Mesenchymal stem cell (in vitro differentiated cells and primary cell): ENCODE measurements at regions not wholly inside any gene's neighbourhood (a gene's known extent, or its start where the extent isn't known, plus 50 kb on each side); places are given as distances from the start of the nearest gene placed in this dataset.

Experiments
- DNase-seq: peaks from one replicate; pipeline ENCODE4 v3.0.0-alpha.2; 2013
- H2AFZ ChIP-seq: one replicate; pipeline ENCODE4 v1.6.1; 2013; ENCODE audit warnings: low read depth, mild to moderate bottlenecking, control low read depth, inconsistent platforms, low read length, moderate library complexity
- H2AK5ac ChIP-seq: 2 replicates; pipeline ENCODE4 v1.6.1; 2013; ENCODE audit warnings: low read length, moderate library complexity, mild to moderate bottlenecking, inconsistent platforms; ENCODE audit not compliant: severe bottlenecking
- H2BK120ac ChIP-seq: one replicate; pipeline ENCODE4 v1.6.1; 2013; ENCODE audit warnings: low read depth, mild to moderate bottlenecking, inconsistent platforms, low read length, moderate library complexity
- H2BK12ac ChIP-seq, 2 experiments: one replicate each; pipeline ENCODE4 v1.6.1; 2013; ENCODE audit warnings: inconsistent platforms in 2 of 2, low read length in 2 of 2, mild to moderate bottlenecking in 2 of 2, moderate library complexity in 2 of 2, control low read depth in 1 of 2
- H2BK15ac ChIP-seq: one replicate; pipeline ENCODE4 v1.6.1; 2013; ENCODE audit warnings: mild to moderate bottlenecking, low read depth, inconsistent platforms; ENCODE audit not compliant: poor library complexity, severe bottlenecking
- H2BK5ac ChIP-seq: 2 replicates; pipeline ENCODE4 v1.6.1; 2013; ENCODE audit warnings: low read depth, mild to moderate bottlenecking, low read length, control low read depth, inconsistent platforms; ENCODE audit not compliant: poor library complexity, severe bottlenecking
- H3K14ac ChIP-seq, 2 experiments: one replicate each; pipeline ENCODE4 v1.6.1; 2013; ENCODE audit warnings: inconsistent platforms in 2 of 2, low read length in 2 of 2, control low read depth in 1 of 2, mild to moderate bottlenecking in 1 of 2, moderate library complexity in 1 of 2
- H3K18ac ChIP-seq, 2 experiments: one replicate each; pipeline ENCODE4 v1.6.1; 2013; ENCODE audit warnings: inconsistent platforms in 2 of 2, low read length in 2 of 2, control low read depth in 1 of 2, low read depth in 1 of 2, mild to moderate bottlenecking in 1 of 2
- H3K23ac ChIP-seq, 2 experiments: one replicate each; pipeline ENCODE4 v1.6.1; 2013; ENCODE audit warnings: inconsistent platforms in 2 of 2, low read length in 2 of 2, mild to moderate bottlenecking in 2 of 2, moderate library complexity in 2 of 2, control low read depth in 1 of 2
- H3K27ac ChIP-seq: 2 replicates; pipeline ENCODE4 v1.5.1; 2013; ENCODE audit warnings: mild to moderate bottlenecking, moderate library complexity, low read length, control low read depth, inconsistent platforms; ENCODE audit not compliant: poor library complexity, severe bottlenecking
- H3K27me3 ChIP-seq, 2 experiments: 2 replicates each; pipeline versions ENCODE4 v1.6.1 to v1.7.0; 2013; ENCODE audit warnings: low read length in 2 of 2, mild to moderate bottlenecking in 2 of 2, moderate library complexity in 2 of 2, control low read depth in 1 of 2, inconsistent platforms in 1 of 2; ENCODE audit not compliant: control insufficient read depth in 1 of 2, insufficient read depth in 1 of 2
- H3K36me3 ChIP-seq, 2 experiments: 2 replicates each; pipeline versions ENCODE4 v1.6.1 to v1.7.0; 2013; ENCODE audit warnings: low read length in 2 of 2, control low read depth in 1 of 2, inconsistent platforms in 1 of 2, low read depth in 1 of 2, mild to moderate bottlenecking in 1 of 2; ENCODE audit not compliant: insufficient read depth in 2 of 2, control insufficient read depth in 1 of 2
- H3K4ac ChIP-seq, 2 experiments: one replicate each; pipeline ENCODE4 v1.6.1; 2013; ENCODE audit warnings: inconsistent platforms in 2 of 2, low read length in 2 of 2, mild to moderate bottlenecking in 2 of 2, moderate library complexity in 2 of 2, control low read depth in 1 of 2, low read depth in 1 of 2
- H3K4me1 ChIP-seq: 2 replicates; pipeline ENCODE4 v1.6.1; 2013; ENCODE audit warnings: low read depth, low read length, control low read depth; ENCODE audit not compliant: control insufficient read depth, insufficient read depth
- H3K4me2 ChIP-seq: 2 replicates; pipeline ENCODE4 v1.6.1; 2013; ENCODE audit warnings: low read length, mild to moderate bottlenecking, inconsistent platforms; ENCODE audit not compliant: poor library complexity, severe bottlenecking
- H3K4me3 ChIP-seq, 2 experiments: 2 replicates each; pipeline versions ENCODE4 v1.5.1 to v1.7.0; 2013; ENCODE audit warnings: low read length in 2 of 2, mild to moderate bottlenecking in 2 of 2, control low read depth in 1 of 2, low read depth in 1 of 2; ENCODE audit not compliant: insufficient read depth in 1 of 2
- H3K79me1 ChIP-seq: replicated peaks from 2 replicates; pipeline ENCODE4 v1.6.1; 2013; ENCODE audit warnings: mild to moderate bottlenecking, control low read depth, low read length, inconsistent platforms; ENCODE audit not compliant: poor library complexity, severe bottlenecking
- H3K9ac ChIP-seq: 2 replicates; pipeline ENCODE4 v1.7.0; 2013; ENCODE audit warnings: mild to moderate bottlenecking, low read length, moderate library complexity
- H3K9me3 ChIP-seq: 2 replicates; pipeline ENCODE4 v1.7.0; 2013; ENCODE audit warnings: mild to moderate bottlenecking, low read length; ENCODE audit not compliant: control insufficient read depth
- H4K8ac ChIP-seq: one replicate; pipeline ENCODE4 v1.6.1; 2013; ENCODE audit warnings: inconsistent platforms, mild to moderate bottlenecking, low read length, moderate library complexity
- H4K91ac ChIP-seq: one replicate; pipeline ENCODE4 v1.6.1; 2013; ENCODE audit warnings: mild to moderate bottlenecking, low read length, inconsistent platforms
- WGBS: methylation state at CpG from one replicate; pipeline ENCODE4 v1.1.7; 2013; ENCODE audit warnings: mixed read lengths; 5-methylcytosine and 5-hydroxymethylcytosine counted together

GRCh38 chr2:224640679-224641078 is 55.5 kb upstream of the CUL3 start:
- Histone ChIP-seq H3K14ac (no peak overlapping the region), H2AK5ac (no peak overlapping the region), H2BK120ac (no peak overlapping the region), H4K91ac (no peak overlapping the region), H3K4me2 (no peak overlapping the region), H2BK12ac (no peak overlapping the region), H3K23ac (no peak overlapping the region), H3K9ac (no peak overlapping the region), H3K27ac (no peak overlapping the region), H3K36me3 (no peaks in the 10 kb centered on the region), H2BK5ac (no peak overlapping the region), H2AFZ (no peak overlapping the region), H3K79me1 (no peaks in the 10 kb centered on the region), H3K9me3 (no peaks in the 10 kb centered on the region), H4K8ac (no peak overlapping the region), H2BK15ac (no peak overlapping the region), H3K18ac (no peak overlapping the region), H3K4ac (no peak overlapping the region), H3K27me3 (peaks cover 0 to 12% of the 10 kb centered on the region in 2 experiments), H3K4me1 (no peaks in the 10 kb centered on the region), H3K4me3 (no peak overlapping the region)
- WGBS, result 86% methylated on average over 3 of the region's 4 CpGs
- DNase-seq, result no peak

- Histone ChIP-seq H2BK5ac (no peak overlapping the region), H3K4me2 (no peak overlapping the region), H2BK12ac (no peak overlapping the region), H4K8ac (no peak overlapping the region), H2AK5ac (no peak overlapping the region), H4K91ac (no peak overlapping the region), H3K27ac (no peak overlapping the region), H3K4ac (no peak overlapping the region), H3K79me1 (no peaks in the 10 kb centered on the region), H2BK120ac (no peak overlapping the region), H3K9me3 (no peaks in the 10 kb centered on the region), H3K23ac (no peak overlapping the region), H3K4me3 (no peak overlapping the region), H2BK15ac (no peak overlapping the region), H3K9ac (no peak overlapping the region), H2AFZ (no peak overlapping the region), H3K4me1 (no peaks in the 10 kb centered on the region), H3K27me3 (peaks cover 0 to 7% of the 10 kb centered on the region in 2 experiments), H3K18ac (no peak overlapping the region), H3K36me3 (no peaks in the 10 kb centered on the region), H3K14ac (no peak overlapping the region)
- no peak for DNase-seq
- WGBS, result 59% methylated on average over 6 of the region's 8 CpGs
Observed at GRCh38 chr2:224638301-224638823, 53.2 kb upstream of the CUL3 start.
